HG02970 (cell line): ENCODE measurements at regions not wholly inside any gene's neighbourhood (a gene's known extent, or its start where the extent isn't known, plus 50 kb on each side); places are given as distances from the start of the nearest gene placed in this dataset.
"Not testable (repeated sequence)": the region's sequence is repeated elsewhere in the genome, so short reads cannot be mapped to it uniquely, and the experiment has no call there.

ENCODE experiments used
- ATAC-seq: cut with Tn5 transposase; IDR thresholded peaks from one replicate; pipeline ENCODE4 v1.9.1; 2021; ENCODE audit warnings: mild to moderate bottlenecking, moderate library complexity, moderate number of reproducible peaks; ENCODE audit not compliant: unreplicated experiment, low FRiP score

- ATAC-seq = no peak
Observed at GRCh38 chr5:39648848-39649227, 224.1 kb upstream of the DAB2 start.

- ATAC-seq = no peak
Observed at GRCh38 chr5:39648085-39648847, 223.5 kb upstream of the DAB2 start.

- ATAC-seq = no peak
Observed at GRCh38 chr5:39640552-39640951, 215.8 kb upstream of the DAB2 start.

- ATAC-seq = no peak
Observed at GRCh38 chr5:39639618-39640089, 214.9 kb upstream of the DAB2 start.

- ATAC-seq = no peak
Observed at GRCh38 chr5:39638813-39639212, 214.0 kb upstream of the DAB2 start.

- no peak for ATAC-seq
Observed at GRCh38 chr5:39633057-39633456, 208.3 kb upstream of the DAB2 start.

- no peak for ATAC-seq
Observed at GRCh38 chr5:39631958-39632357, 207.2 kb upstream of the DAB2 start.

- ATAC-seq = no peak
Observed at GRCh38 chr5:39629946-39630345, 205.2 kb upstream of the DAB2 start.

- no peak for ATAC-seq
Observed at GRCh38 chr5:39628348-39628747, 203.6 kb upstream of the DAB2 start.

- no peak for ATAC-seq
Observed at GRCh38 chr5:39624890-39625289, 200.1 kb upstream of the DAB2 start.

- peak; percentile 44 for ATAC-seq
Observed at GRCh38 chr5:39624268-39624886, 199.6 kb upstream of the DAB2 start.

- no peak for ATAC-seq
Observed at GRCh38 chr5:39623291-39623865, 198.6 kb upstream of the DAB2 start.

GRCh38 chr5:39622281-39622680 is 197.5 kb upstream of the DAB2 start:
- ATAC-seq = no peak

GRCh38 chr5:39619168-39619818 is 194.5 kb upstream of the DAB2 start:
- no peak for ATAC-seq

GRCh38 chr5:39618391-39618790 is 193.6 kb upstream of the DAB2 start:
- no peak for ATAC-seq

GRCh38 chr5:39616131-39616530 is 191.4 kb upstream of the DAB2 start:
- no peak for ATAC-seq

- not testable (repeated sequence) for ATAC-seq
Observed at GRCh38 chr5:39611076-39611475, 186.3 kb upstream of the DAB2 start.

GRCh38 chr5:39608024-39608423 is 183.2 kb upstream of the DAB2 start:
- ATAC-seq = no peak

GRCh38 chr5:39606591-39606990 is 181.8 kb upstream of the DAB2 start:
- ATAC-seq = no peak

GRCh38 chr5:39605588-39606575 is 181.1 kb upstream of the DAB2 start:
- ATAC-seq = no peak
